ENCODE measurements at regions not wholly inside any gene's neighbourhood (a gene's known extent, or its start where the extent isn't known, plus 50 kb on each side); places are given as distances from the start of the nearest gene placed in this dataset.
A peak's percentile ranks its signal among the peaks of the same experiment; 100 is the strongest.

- Histone ChIP-seq H3K4me3 (peak overlapping the region in 1 of 2 donors; percentile 44), H3K9me3 (no peaks in the 10 kb centered on the region), H3K27me3 (no peaks in the 10 kb centered on the region), H3K36me3 (no peaks in the 10 kb centered on the region), H3K4me1 (no peaks in the 10 kb centered on the region), H3K27ac (no peak overlapping the region)
- peak; percentile 57 to 65 (median 60) for TF ChIP-seq CTCF (IDR thresholded peaks at IDR 0.05)
- intact Hi-C loops (cut with DNase I) = loop anchor here (2.0 kb wide), 1 partner anchor 42 kb away; no protein-coding TSS in a partner anchor
- DNase-seq (ENCODE audit: low spot score in 2 of 2) = peak in 1 of 2 donors; percentile 90
These were observed 229.6 kb upstream of the AGTR2 start for GRCh38 chrX:115940888-115941332.

- Histone ChIP-seq H3K9me3 (no peaks in the 10 kb centered on the region), H3K27me3 (no peaks in the 10 kb centered on the region), H3K4me3 (no peak overlapping the region), H3K36me3 (no peaks in the 10 kb centered on the region), H3K27ac (no peak overlapping the region), H3K4me1 (no peaks in the 10 kb centered on the region)
- intact Hi-C loops (cut with DNase I) = loop anchor here (2.0 kb wide), 1 partner anchor 43 kb away; no protein-coding TSS in a partner anchor
- no peak for DNase-seq (ENCODE audit: low spot score in 2 of 2)
- TF ChIP-seq CTCF (IDR thresholded peaks at IDR 0.05) = no peak
These were observed 229.2 kb upstream of the AGTR2 start for GRCh38 chrX:115941388-115941787.

GRCh38 chrX:115946059-115946458 lies 224.5 kb upstream of the AGTR2 start:
- Histone ChIP-seq H3K36me3 (no peaks in the 10 kb centered on the region), H3K4me1 (no peaks in the 10 kb centered on the region), H3K27ac (no peak overlapping the region), H3K4me3 (no peak overlapping the region), H3K27me3 (no peaks in the 10 kb centered on the region), H3K9me3 (no peaks in the 10 kb centered on the region)
- no peak for DNase-seq (ENCODE audit: low spot score in 2 of 2)
- intact Hi-C loops (cut with DNase I) = no loop called here
- TF ChIP-seq CTCF (IDR thresholded peaks at IDR 0.05) = no peak

GRCh38 chrX:115948018-115948923 lies 222.3 kb upstream of the AGTR2 start:
- no peak for TF ChIP-seq CTCF (IDR thresholded peaks at IDR 0.05)
- no peak overlapping the region for H3K4me3 ChIP-seq
- DNase-seq (ENCODE audit: low spot score in 2 of 2) = no peak
- no peaks in the 10 kb centered on the region for H3K4me1 ChIP-seq
- no peaks in the 10 kb centered on the region for H3K9me3 ChIP-seq
- no peaks in the 10 kb centered on the region for H3K36me3 ChIP-seq
- intact Hi-C loops (cut with DNase I) = no loop called here
- no peak overlapping the region for H3K27ac ChIP-seq
- no peaks in the 10 kb centered on the region for H3K27me3 ChIP-seq

GRCh38 chrX:115949900-115950822 lies 220.4 kb upstream of the AGTR2 start:
- intact Hi-C loops (cut with DNase I) = no loop called here
- Histone ChIP-seq H3K36me3 (no peaks in the 10 kb centered on the region), H3K4me3 (peak overlapping the region in 1 of 2 donors; percentile 31), H3K27me3 (no peaks in the 10 kb centered on the region), H3K27ac (no peak overlapping the region), H3K4me1 (no peaks in the 10 kb centered on the region), H3K9me3 (no peaks in the 10 kb centered on the region)
- DNase-seq (ENCODE audit: low spot score in 2 of 2) = peak in 1 of 2 donors; percentile 73
- peak in 2 of 3 experiments; percentile 43 to 45 for TF ChIP-seq CTCF (IDR thresholded peaks at IDR 0.05)
